ENCODE measurements at regions not wholly inside any gene's neighbourhood (a gene's known extent, or its start where the extent isn't known, plus 50 kb on each side); places are given as distances from the start of the nearest gene placed in this dataset.

DNA sequence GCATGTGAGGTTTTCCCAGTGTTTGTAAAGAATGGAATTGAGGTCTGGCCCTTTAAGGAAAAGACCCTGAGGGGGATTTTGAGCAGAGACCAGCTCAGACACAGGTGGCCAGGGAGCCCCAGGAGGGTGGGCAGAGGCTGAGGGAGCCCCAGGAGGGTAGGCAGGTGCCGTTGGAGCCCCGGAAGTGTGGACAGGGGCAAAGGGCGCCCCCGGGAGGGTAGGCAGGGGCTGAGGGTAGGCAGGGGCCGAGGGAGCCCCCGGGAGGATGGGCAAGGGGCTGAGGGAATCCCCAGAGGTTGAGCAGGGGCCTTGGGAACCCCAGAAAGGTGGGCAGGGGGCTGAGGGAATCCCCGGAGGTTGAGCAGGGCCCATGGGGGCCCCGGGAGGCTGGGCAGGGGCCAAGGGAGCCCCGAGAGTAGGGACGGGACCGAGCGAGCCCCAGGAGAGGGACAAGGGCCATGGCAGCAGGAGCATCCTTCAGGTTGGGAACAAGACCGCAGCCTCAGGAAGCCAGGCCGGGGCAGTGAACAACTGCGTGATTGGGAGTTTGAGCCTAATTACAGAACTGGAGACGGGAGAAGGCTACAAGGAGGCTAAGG, 292.0 kb downstream of the BRD1 start:
- TF ChIP-seq, protein P1, sequence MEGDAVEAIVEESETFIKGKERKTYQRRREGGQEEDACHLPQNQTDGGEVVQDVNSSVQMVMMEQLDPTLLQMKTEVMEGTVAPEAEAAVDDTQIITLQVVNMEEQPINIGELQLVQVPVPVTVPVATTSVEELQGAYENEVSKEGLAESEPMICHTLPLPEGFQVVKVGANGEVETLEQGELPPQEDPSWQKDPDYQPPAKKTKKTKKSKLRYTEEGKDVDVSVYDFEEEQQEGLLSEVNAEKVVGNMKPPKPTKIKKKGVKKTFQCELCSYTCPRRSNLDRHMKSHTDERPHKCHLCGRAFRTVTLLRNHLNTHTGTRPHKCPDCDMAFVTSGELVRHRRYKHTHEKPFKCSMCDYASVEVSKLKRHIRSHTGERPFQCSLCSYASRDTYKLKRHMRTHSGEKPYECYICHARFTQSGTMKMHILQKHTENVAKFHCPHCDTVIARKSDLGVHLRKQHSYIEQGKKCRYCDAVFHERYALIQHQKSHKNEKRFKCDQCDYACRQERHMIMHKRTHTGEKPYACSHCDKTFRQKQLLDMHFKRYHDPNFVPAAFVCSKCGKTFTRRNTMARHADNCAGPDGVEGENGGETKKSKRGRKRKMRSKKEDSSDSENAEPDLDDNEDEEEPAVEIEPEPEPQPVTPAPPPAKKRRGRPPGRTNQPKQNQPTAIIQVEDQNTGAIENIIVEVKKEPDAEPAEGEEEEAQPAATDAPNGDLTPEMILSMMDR (IDR thresholded peaks at IDR 0.05; ENCODE audit: low read depth, low read length): no peak
- TF ChIP-seq, protein P2, sequence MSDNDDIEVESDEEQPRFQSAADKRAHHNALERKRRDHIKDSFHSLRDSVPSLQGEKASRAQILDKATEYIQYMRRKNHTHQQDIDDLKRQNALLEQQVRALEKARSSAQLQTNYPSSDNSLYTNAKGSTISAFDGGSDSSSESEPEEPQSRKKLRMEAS (IDR thresholded peaks at IDR 0.05; ENCODE audit: low read depth, low read length): no peak

All from NB4 (cell line).